ENCODE measurements at regions not wholly inside any gene's neighbourhood (a gene's known extent, or its start where the extent isn't known, plus 50 kb on each side); places are given as distances from the start of the nearest gene placed in this dataset.

DNA sequence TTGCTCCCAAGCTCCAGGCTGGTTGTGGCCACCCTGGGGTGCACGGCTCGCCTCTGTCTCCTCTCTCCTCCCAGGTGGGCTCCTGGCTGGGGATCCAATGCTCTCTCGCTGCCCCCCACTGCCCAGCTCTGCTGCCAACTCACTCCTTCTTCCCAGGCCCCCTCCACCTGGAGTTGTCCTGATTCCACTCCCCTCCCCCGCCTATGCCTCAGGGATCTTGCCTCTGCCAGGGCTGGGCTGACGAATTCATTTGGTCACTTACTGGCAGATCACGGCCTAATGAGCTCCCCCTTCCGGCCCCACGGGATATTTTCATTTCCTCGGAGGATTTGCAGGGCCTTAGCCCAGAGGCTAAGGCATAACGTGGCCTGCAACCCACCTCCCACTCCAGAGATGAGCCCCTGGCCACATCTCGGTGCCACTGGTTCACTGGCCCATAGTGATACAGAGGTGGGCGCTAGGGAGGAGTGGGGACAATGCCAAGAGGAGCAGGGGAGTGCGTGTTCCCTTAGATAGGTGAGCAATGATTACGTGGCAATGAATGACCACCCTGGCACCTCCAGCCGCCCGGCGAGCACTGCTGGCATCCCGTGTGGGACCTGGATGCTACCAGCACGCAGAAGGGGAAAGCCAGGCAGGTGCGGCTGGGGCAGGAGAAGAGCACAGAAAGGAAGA is 344.6 kb upstream of the SHH start:
- no peak for DNase-seq (ENCODE audit: low read depth)

DNA sequence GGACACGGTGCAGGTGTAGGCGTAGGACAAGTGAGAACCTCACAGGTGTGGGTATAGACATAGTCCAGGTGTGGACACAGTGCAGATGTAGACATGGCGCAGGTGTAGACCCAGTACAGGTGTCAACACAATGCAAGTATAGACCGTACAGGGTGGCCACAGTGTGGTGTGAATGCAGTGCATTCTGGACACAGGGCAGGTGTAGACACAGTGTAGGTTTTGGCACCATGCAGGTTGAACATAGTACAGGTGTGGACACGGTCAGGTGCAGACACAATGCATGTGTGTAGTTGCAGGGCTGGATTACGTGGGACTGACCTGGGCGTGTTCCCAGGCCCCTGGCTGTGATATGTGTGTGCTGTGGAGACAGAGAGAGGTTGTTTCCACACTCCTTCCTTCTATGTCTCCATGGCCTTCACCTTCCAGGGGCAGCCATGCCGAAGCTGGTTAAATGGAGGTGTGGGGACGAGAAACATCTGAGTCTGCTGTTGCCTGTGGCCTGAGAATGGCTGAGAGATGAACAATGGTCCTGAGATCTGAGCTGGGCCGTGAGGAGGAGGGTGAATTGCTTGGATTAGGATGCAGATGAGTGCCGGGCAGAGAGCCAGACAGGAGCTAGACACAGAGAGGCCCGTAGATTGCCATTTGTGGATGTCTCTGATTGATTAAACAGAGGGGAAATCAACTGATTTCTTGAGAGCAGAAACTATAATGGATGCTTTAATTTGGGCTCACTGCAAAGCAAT is 343.9 kb upstream of the SHH start:
- no peak for DNase-seq (ENCODE audit: low read depth)

DNA sequence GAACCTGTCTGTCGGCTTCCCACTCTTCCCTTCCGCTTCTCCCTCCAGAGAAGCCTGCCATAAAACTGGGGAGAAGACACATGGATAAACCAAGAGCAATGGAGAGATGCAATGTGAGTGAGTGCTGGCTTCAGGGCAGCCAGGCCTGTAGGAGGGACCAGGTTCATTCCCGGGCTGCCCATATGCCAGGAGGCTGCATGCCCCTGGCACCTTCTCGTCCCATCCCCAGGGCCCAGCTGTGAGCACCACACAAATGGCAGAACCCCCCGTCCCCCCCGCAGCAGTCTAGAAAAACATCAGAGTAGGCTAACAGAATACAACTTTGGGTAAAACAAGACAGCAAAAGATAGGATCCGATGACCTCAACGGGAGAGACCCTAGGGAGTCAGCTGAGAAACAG is 341.3 kb upstream of the SHH start:
- DNase-seq (ENCODE audit: low read depth), result no peak

DNA sequence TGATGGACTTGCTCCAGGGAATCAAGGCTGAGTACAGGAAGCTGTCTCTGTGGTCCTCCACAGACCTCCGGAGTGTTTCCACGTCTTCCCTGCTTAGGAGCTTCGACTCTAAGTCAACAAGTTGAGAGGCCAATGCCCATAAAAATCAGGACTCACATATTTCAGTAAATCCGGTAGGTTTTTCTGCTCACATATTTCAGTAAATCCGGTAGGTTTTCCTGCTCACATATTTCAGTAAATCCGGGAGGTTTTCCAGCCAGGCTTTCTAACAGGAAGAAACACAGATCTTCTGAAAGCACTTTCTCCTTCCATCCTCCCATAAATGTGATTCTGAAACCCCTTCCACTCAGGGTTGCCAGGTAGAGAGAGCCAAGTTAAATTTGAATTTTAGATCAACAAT is 340.1 kb upstream of the SHH start:
- DNase-seq (ENCODE audit: low read depth), result no peak

DNA sequence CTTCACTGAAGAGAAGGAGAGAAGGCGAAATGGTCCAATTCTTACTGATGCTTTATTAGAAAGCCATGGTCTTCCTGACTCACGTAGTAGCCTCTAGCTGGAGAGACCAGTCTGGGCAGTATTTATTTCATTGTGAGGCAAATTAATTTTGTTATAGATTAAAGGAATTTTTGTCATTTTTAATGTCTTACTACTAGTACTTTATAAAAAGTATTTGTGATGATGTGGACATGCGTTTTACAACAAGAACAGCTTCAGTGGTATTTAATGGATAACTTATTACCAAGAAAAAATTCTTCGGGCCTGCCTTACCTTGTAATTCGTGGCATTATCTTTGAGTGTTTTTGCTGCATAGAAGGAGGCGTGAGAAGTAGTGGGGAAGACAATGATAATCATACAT is 339.4 kb upstream of the SHH start:
- no peak for DNase-seq (ENCODE audit: low read depth)

DNA sequence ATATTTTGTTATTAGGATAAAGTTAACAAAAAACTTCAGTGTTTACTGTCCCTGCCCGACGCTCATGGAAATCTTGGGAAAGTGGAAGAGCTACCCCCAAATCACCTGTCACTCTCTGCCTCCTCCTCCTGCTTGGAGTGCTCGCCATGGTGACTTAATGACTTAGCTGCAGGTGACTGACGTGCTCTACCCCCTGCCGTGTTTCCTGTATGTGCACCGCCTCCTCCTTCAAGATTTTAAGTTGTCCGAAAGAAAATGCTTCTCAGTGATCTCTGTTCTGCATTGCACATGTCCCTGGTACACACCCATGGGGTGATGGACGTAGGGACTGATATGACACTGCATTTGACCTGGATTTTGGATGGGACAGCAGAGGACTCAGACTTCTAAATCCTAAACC is 338.8 kb upstream of the SHH start:
- DNase-seq (ENCODE audit: low read depth), result no peak

DNA sequence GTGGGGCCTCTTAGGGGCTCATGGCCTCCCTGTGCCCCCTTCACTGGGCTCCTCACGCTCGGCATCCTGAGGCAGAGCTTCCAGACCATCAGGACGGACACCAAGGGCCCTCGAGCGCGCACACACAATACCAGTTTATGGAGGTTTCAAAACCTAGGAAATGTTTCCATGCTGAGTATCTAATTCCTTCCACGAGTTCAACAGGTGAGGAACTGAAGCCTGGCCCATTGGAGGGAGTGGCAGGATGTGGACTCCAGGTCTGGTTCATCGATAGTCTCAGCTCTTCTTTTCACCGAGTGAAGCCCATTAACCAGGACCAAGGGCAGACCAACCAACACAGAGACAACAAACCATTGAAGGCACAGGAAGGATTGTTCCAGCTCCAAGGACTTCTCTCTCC is 336.7 kb upstream of the SHH start:
- DNase-seq (ENCODE audit: low read depth), result no peak

DNA sequence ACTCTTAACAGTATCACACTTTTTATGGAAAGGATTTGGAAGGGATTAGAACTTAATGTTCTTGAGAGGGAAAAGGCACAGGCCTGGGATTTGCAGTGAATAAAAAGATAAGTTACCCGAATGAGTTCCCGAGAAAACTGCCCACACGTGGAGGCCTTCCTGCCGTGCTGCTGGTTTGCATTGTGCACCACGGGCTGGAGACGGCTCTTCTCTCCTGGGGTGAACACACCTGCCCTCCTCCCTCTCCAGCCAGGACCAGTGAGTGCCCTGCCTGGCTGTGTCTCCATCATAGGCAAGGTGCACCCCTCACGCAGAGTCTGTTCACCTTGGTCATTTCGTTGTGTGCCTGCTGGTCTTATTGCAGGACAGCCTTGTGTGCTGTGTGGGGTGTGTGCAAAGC is 336.3 kb upstream of the SHH start:
- DNase-seq (ENCODE audit: low read depth), result no peak

DNA sequence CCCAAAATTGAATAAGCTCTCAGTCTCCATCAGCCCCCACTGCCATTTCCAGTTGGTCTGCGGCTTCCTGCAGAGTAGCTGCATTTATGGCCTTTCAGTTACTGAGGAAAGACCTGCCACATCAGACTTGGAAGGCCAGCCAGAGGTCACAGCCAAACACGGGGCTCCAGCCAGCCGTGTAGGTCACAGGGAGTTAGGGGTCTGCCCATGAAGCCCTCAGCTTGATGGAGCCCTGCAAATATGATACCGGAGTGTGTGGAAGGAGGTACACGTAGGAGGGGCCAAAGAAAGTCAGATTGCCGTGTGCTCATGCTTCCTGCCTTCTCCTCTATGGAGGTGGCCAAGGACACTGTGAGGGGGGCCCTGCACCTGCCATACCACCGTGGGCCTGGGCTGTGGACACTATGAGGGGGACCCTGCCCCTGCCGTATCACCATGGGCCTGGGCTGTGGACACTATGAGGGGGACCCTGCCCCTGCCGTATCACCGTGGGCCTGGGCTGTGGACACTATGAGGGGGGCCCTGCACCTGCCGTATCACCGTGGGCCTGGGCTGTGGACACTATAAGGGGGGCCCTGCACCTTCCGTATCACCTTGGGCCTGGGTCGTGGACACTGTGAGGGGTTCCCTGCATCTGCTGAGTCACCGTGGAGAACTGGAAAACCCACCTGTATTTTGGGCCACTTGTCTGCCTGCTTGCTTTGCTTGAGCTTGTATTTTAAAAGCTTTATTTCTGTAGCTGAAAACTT is 335.7 kb upstream of the SHH start:
- DNase-seq (ENCODE audit: low read depth), result no peak

DNA sequence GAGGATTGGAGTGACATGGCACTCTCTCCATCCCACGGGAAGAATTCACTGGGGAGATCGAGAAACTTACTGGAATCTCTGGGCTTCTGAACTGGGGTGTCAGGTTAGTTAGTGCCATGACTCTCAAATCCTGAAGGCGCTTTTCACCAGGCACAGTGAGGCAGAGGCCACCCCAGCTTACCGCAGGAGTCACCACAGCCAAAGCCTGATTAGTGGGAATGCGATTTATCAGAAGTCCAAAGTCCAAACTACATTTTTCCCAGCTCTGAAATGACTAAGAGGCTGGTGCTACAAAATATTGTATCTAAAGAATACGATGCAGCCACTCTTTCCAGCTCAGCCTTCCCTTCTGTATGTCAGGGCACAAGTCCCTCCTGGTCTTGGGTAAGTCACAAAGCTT is 334.8 kb upstream of the SHH start:
- DNase-seq (ENCODE audit: low read depth), result no peak

DNA sequence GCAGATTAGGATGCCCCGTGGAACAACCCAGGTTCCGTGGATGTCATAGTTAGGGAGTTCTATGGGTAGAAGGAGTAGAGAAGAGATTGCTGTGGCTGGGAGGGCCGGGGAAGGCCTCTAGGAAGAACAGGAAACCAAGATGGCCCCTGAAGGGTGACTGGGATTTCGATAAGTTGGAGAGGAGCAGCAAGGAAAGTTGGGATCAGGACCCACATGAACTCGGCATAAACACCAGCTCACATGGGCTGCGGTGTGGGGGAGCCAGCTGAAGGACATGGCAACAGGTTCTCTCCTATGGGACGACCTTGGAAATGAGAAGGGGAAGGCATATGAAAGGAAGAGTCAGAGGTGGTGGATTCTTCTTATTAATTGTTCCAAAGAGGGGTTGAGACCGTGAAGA is 333.7 kb upstream of the SHH start:
- DNase-seq (ENCODE audit: low read depth), result no peak

DNA sequence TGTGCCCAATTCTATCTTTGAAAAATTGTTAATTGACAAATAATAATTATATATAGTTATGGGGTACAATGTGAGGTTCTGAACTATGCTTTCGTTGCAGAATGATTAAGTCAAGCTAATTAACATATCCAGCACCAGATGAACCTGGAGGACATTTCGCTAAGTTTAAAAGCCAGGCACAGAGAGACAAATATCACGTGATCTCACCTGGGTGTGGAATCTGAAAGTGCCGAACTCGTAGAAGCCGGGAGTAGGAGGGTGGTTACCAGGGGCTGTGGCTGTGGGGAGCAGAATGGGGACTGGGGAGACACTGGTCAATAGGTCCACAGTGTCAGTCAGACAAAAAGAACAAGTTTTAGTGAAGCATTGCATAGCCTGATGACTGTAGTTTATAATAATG is 332.9 kb upstream of the SHH start:
- no peak for DNase-seq (ENCODE audit: low read depth)

DNA sequence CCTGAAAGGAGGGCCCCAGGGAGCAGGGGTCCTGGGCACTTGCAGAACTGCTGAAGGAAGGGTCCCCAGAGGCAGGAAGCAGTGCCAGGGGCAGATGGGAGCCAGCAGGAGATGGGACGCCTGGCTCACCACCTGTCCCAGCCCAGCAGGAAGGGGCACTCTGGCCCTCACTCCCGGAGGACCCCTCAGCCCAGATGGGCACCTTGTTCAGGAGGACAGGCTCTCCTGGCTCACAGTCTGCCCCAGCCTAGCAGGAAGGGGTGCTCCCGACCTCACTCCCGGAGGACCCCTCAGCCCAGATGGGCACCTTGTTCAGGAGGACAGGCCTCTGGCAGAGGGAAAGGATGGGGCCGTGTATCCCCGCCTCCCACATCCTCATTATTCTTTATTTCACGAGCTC is 331.4 kb upstream of the SHH start:
- no peak for DNase-seq (ENCODE audit: low read depth)

DNA sequence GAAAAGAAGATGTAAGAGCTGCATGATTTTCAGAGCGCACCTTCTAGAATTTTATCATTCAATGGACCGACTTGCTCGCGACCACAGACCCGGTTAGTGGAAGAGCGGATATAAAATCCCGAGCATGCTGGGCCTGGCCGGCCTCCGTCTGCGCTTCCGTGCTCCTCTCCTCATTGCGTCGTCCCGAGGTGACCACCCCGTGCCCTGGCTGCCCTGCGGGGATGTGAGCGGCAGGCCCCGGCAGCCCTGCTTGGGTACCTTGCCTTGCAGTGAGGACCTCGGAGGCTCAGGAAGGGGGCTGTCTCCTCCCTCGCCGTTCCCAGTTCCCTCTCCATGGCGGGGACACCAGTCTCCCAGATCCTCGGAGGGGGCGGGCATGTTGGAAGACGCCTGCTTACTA is 330.9 kb upstream of the SHH start:
- no peak for DNase-seq (ENCODE audit: low read depth)

DNA sequence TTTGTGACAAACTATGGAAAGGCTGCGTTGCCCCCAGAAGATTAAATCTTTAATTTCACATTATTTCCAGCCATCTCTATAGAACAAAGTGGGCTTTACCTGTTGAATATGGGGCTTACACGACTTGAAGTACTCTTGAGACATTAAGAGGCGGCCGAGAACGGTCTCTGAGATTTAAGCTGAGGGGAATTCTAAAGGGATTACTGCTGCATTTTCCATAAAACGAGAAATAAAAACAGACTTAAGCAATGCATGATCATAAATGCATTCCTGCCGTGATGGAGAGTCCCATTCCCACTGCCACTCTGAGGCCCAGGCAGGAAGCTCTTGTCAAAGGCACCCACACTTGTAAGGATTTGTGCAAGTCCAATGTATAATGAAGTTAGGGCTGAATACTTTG is 329.7 kb upstream of the SHH start:
- DNase-seq (ENCODE audit: low read depth), result no peak

DNA sequence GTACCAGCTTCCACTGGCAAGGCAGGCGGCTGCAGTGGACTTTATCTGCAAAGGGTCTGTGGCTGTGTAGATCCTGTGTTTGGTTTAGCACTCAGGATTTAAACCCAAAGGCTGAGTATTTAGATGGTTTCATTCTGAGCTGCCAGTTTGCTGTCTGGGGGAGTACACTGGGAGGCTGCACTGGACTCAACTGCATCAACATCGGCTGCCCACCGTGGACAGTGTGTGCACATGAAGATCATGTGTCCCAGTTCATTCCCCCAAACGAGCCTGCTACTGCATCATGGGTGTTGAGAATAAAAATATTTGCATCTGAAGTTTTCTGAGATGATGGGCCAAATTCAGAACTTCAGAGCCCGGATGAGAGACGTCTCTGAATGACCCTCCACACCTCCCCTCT is 328.6 kb upstream of the SHH start:
- no peak for DNase-seq (ENCODE audit: low read depth)

DNA sequence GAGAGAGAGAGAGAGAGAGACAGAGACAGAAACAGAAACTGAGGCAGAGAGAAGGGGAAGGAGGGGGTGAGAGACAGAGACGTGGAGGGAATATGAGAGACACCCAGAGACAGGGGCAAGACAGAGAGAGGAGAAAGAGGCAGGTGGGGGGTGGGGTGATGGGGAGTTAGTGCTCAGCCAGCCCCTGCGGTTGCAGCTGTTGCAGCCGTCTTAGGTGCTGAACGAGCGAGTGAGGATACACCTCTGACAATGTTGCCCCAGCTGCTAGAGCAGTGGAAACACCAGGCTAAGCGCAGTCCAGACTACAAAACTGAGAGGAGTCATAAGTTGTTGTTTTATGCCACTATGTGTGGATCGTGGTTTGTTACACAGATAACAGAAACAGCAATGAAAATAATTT is 328.2 kb upstream of the SHH start:
- DNase-seq (ENCODE audit: low read depth), result no peak

DNA sequence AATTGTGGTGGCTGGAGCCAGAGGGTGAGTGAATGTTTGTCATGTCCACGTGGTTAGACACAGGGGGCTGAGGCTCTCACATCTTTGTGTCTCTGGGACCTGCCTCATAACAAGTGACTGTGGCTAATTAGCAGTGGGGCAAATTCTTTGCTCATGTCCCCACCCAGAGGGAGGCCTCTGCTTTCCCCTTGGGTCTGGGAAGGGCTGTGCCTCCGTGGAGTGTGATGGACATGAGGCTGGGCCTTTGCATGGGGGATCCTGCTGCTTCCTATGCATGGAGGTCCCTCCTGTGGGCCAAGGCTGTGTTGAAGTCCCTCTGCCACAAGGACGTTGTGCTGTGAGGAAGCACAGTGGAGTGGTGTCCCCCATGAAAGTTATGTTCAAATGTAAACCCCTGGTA is 327.4 kb upstream of the SHH start:
- DNase-seq (ENCODE audit: low read depth), result no peak

DNA sequence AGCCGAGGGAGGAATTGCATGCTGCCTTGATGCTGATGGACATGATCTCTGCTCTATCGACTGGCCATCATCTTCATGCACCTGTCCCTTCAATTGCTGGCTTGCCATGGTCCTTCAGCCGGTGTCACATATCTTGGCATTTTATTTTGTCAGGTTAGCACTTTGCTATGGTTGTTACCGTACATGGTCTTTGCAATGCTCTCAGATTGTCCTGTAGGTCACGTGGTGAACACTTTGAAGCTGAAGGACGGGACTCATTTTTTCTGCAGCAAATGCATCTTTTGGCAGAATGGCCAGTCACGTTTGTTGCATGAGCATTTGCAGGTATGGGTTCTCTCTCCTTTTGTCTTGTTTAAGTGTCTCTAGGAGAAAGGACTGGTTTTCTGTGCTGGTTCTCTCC is 326.8 kb upstream of the SHH start:
- DNase-seq (ENCODE audit: low read depth), result no peak

DNA sequence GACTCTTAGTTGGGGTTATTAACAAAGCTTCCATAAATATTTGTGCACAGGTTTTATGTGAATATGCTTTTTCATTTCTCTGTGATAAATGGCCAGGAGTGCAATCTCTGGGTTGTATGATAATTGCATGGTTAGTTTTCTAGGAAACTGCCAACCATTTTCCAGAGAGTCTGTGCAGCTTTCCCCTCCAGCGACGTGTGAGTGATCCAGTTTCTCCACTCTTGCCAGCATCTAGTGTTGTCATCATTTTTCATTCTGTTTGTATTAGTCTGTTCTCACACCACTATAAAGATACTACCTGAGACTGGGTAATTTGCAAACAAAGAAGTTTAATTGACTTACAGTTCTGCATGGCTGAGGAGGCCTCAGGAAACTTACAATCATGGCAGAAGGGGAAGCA is 319.6 kb upstream of the SHH start:
- DNase-seq (ENCODE audit: low read depth), result no peak

DNA sequence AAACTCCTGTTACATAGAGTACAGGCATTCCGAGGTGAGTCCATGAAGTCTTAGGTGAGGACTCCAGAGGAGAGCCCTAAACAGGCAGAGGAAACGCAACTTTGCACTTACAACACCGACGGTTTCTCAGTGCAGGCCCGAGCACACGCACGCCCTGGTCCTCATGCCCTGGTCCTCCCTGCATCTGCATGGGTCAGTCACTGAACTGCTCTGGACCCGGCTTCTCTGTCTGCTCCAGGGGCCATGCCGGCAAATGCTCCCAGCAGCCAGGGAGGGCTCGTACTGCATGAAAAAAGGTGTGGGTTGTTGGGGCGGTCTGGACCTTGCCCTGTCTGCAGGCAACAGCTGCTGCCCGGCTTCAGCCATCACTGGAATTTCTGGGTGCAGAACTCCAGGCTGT is 317.3 kb upstream of the SHH start:
- no peak for DNase-seq (ENCODE audit: low read depth)

DNA sequence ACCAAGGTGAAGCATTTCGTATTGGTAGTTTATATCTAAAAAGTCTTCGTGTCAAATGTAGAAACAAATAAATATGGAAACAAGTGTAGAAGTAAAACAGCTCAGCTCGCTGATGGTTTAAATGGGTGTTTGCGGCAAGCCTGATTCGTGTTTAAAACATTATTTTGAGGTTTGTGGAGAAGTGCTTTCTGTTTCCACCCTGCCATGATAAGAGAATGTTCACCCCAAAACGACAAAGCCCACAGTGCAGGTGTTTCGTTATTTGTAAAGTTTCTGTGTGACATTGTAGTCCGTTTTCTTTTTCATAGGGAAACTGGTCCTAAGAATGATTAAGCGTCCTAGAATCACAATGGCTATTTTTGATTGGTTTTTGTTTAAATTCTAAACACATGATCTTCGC is 316.2 kb upstream of the SHH start:
- DNase-seq (ENCODE audit: low read depth), result no peak
